Neural progenitor cell (in vitro differentiated cells): ENCODE measurements at regions not wholly inside any gene's neighbourhood (a gene's known extent, or its start where the extent isn't known, plus 50 kb on each side); places are given as distances from the start of the nearest gene placed in this dataset.
"Not testable (repeated sequence)": the region's sequence is repeated elsewhere in the genome, so short reads cannot be mapped to it uniquely, and the experiment has no call there.

ENCODE experiments used
- DNase-seq: peaks from one replicate; pipeline ENCODE4 v3.0.0-alpha.2; 2016; ENCODE audit warnings: low spot score
- H2AFZ ChIP-seq: fragments of 200-600 bp; sonication (generic); replicated peaks from 2 replicates; pipeline ENCODE4 v1.6.1; 2016; ENCODE audit warnings: antibody characterized with exemption
- H3F3A ChIP-seq: fragments of 200-600 bp; sonication (generic); 2 replicates; pipeline ENCODE4 v1.6.1; 2016; ENCODE audit warnings: antibody characterized with exemption, low read depth
- H3K27ac ChIP-seq: fragments of 200-600 bp; sonication (generic); 2 replicates; pipeline ENCODE4 v1.5.1; 2016; ENCODE audit warnings: mild to moderate bottlenecking
- H3K27me3 ChIP-seq: fragments of 200-600 bp; sonication (generic); 2 replicates; pipeline ENCODE4 v1.6.1; 2016; ENCODE audit warnings: mild to moderate bottlenecking, moderate library complexity
- H3K36me3 ChIP-seq: fragments of 200-600 bp; sonication (generic); 2 replicates; pipeline ENCODE4 v1.5.1; 2016
- H3K4me1 ChIP-seq: fragments of 200-600 bp; sonication (generic); 2 replicates; pipeline ENCODE4 v1.6.1; 2016; ENCODE audit warnings: mixed run types
- H3K4me2 ChIP-seq: fragments of 200-600 bp; sonication (generic); 2 replicates; pipeline ENCODE4 v1.6.1; 2016
- H3K4me3 ChIP-seq: fragments of 200-600 bp; sonication (generic); 2 replicates; pipeline ENCODE4 v1.5.1; 2016
- H3K79me2 ChIP-seq: fragments of 200-600 bp; sonication (generic); 2 replicates; pipeline ENCODE4 v1.6.1; 2016; ENCODE audit warnings: low read depth
- H3K9ac ChIP-seq: fragments of 200-600 bp; sonication (generic); 2 replicates; pipeline ENCODE4 v1.6.1; 2016
- H3K9me3 ChIP-seq: fragments of 200-600 bp; sonication (generic); 2 replicates; pipeline ENCODE4 v1.5.1; 2016; ENCODE audit warnings: low read depth
- H4K20me1 ChIP-seq: fragments of 200-600 bp; sonication (generic); 2 replicates; pipeline ENCODE4 v1.6.1; 2016; ENCODE audit warnings: low read depth
- H3K27ac Mint-ChIP-seq: 3 replicates; pipeline ENCODE4 v1.8.0; 2021; ENCODE audit warnings: mixed read lengths
- H3K27me3 Mint-ChIP-seq: 2 replicates; pipeline ENCODE4 v1.8.0; 2022; ENCODE audit warnings: low read depth, mild to moderate bottlenecking, inconsistent platforms, moderate library complexity, mixed read lengths; ENCODE audit not compliant: insufficient read depth
- H3K36me3 Mint-ChIP-seq: 3 replicates; pipeline ENCODE4 v1.8.0; 2021; ENCODE audit warnings: mixed read lengths
- H3K4me1 Mint-ChIP-seq: 3 replicates; pipeline ENCODE4 v1.8.0; 2021; ENCODE audit warnings: mixed read lengths
- H3K4me3 Mint-ChIP-seq: 3 replicates; pipeline ENCODE4 v1.8.0; 2021; ENCODE audit warnings: mild to moderate bottlenecking, moderate library complexity, mixed read lengths
- H3K9me3 Mint-ChIP-seq: 3 replicates; pipeline ENCODE4 v1.8.0; 2020; ENCODE audit warnings: mixed read lengths
- EZH2 ChIP-seq: fragments of 200-600 bp; sonication (generic); IDR thresholded peaks from 2 replicates; pipeline ENCODE4 v1.6.1; 2017; ENCODE audit warnings: antibody characterized with exemption, mild to moderate bottlenecking, moderate library complexity
- EZH2phosphoT487 ChIP-seq: fragments of 200-600 bp; sonication (generic); IDR thresholded peaks from 2 replicates; pipeline ENCODE4 v1.6.1; 2017; ENCODE audit warnings: antibody characterized with exemption
- TF ChIP-seq, protein P1 (sequence below): fragments of 200-600 bp; sonication (generic); IDR thresholded peaks from 2 replicates; pipeline ENCODE4 v1.5.1; 2017; ENCODE audit warnings: antibody characterized with exemption, mild to moderate bottlenecking

DNA sequence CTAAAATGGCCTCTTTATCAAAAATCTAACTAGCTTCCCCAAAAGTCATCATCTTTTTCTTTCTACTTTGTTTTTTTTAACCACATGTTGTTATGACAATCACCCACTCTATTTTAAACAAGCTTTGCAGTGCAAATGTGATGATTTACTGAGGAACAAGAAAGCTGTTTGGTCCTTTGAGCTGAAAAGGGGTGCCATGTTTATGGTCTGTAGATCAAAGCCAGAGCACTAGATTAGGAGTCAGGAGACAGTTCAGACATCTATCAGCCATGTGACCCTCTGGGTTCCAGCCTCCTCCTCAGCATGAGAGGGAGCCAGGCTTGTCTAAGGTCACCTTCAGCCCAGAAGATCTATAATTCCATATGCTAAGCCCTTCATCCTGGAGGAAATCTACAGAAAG, 65.9 kb downstream of the RPL22L1 start:
- DNase-seq = no peak
- Mint-ChIP-seq H3K4me3 (no peak overlapping the region), H3K27me3 (peaks cover 6% of the 10 kb centered on the region), H3K9me3 (peaks cover 6% of the 10 kb centered on the region), H3K36me3 (no peaks in the 10 kb centered on the region), H3K27ac (no peak overlapping the region), H3K4me1 (peaks cover 26% of the 10 kb centered on the region)
- Histone ChIP-seq H3K4me1 (no peaks in the 10 kb centered on the region), H3F3A (no peaks in the 10 kb centered on the region), H4K20me1 (no peaks in the 10 kb centered on the region), H3K9ac (no peak overlapping the region), H3K79me2 (no peaks in the 10 kb centered on the region), H3K27ac (no peak overlapping the region), H3K4me2 (no peak overlapping the region), H3K9me3 (no peaks in the 10 kb centered on the region), H3K4me3 (no peak overlapping the region), H3K27me3 (no peaks in the 10 kb centered on the region), H3K36me3 (no peaks in the 10 kb centered on the region), H2AFZ (no peak overlapping the region)
- TF ChIP-seq EZH2phosphoT487 = no peak
- TF ChIP-seq EZH2 = no peak
- TF ChIP-seq, protein P1, sequence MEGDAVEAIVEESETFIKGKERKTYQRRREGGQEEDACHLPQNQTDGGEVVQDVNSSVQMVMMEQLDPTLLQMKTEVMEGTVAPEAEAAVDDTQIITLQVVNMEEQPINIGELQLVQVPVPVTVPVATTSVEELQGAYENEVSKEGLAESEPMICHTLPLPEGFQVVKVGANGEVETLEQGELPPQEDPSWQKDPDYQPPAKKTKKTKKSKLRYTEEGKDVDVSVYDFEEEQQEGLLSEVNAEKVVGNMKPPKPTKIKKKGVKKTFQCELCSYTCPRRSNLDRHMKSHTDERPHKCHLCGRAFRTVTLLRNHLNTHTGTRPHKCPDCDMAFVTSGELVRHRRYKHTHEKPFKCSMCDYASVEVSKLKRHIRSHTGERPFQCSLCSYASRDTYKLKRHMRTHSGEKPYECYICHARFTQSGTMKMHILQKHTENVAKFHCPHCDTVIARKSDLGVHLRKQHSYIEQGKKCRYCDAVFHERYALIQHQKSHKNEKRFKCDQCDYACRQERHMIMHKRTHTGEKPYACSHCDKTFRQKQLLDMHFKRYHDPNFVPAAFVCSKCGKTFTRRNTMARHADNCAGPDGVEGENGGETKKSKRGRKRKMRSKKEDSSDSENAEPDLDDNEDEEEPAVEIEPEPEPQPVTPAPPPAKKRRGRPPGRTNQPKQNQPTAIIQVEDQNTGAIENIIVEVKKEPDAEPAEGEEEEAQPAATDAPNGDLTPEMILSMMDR = no peak

DNA sequence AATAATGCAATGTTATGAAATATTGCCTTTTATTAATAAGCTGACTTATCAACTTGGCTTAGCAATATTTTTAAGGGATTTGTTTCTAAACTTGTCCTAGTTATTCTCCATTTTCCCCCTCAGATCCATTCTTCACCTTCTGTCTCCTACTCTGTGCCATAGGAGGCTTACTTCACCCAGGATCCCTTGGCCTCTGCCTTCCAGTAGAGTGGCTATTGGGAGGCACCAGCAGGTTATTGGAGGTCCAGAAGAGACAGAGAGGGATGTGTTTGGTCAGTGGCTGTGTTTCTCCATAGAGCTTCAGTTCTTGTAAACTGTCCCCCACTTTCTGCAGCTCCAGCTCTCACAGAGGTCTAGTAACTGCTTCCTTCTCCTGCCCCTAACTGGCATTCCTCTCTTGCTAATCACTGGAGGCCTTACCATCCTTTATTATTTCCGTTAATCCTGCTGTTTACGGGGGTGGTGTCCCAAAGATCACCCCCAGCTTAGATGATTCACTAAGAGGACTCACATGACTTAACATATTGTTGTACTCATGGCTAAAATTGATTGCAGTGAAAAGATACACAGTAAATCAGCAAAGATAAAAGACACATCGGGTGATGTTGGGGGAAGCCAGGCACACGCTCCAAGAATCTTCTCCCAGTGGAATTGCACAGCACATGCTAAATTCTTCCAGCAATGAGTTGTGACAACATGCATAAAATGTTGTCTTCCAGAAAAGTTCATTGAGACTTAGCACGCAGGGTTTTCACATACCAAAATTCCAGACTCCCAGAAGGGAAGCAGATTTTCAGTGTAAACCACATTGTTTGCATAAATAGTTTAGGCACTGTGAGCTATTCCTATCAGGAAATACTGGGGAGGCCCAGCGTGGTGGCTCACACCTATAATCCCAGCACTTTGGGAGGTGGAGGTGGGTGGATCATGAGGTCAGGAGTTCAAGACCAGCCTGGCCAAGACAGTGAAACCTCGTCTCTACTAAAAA, 67.5 kb downstream of the RPL22L1 start:
- no peak for DNase-seq
- no peak for TF ChIP-seq EZH2phosphoT487
- TF ChIP-seq, protein P1 = no peak
- no peak for TF ChIP-seq EZH2
- no peaks in the 10 kb centered on the region for H3F3A ChIP-seq
- peaks cover 6% of the 10 kb centered on the region for H3K27me3 Mint-ChIP-seq
- peaks cover 23% of the 10 kb centered on the region for H3K4me1 Mint-ChIP-seq
- no peaks in the 10 kb centered on the region for H3K4me1 ChIP-seq
- no peaks in the 10 kb centered on the region for H4K20me1 ChIP-seq
- no peaks in the 10 kb centered on the region for H3K36me3 ChIP-seq
- H3K9me3 Mint-ChIP-seq = peaks cover 3% of the 10 kb centered on the region
- H2AFZ ChIP-seq = no peak overlapping the region
- no peak overlapping the region for H3K4me3 Mint-ChIP-seq
- no peak overlapping the region for H3K27ac ChIP-seq
- no peaks in the 10 kb centered on the region for H3K9me3 ChIP-seq
- no peaks in the 10 kb centered on the region for H3K27me3 ChIP-seq
- no peak overlapping the region for H3K9ac ChIP-seq
- no peaks in the 10 kb centered on the region for H3K36me3 Mint-ChIP-seq
- H3K27ac Mint-ChIP-seq = no peak overlapping the region
- no peaks in the 10 kb centered on the region for H3K79me2 ChIP-seq
- no peak overlapping the region for H3K4me3 ChIP-seq
- no peak overlapping the region for H3K4me2 ChIP-seq

DNA sequence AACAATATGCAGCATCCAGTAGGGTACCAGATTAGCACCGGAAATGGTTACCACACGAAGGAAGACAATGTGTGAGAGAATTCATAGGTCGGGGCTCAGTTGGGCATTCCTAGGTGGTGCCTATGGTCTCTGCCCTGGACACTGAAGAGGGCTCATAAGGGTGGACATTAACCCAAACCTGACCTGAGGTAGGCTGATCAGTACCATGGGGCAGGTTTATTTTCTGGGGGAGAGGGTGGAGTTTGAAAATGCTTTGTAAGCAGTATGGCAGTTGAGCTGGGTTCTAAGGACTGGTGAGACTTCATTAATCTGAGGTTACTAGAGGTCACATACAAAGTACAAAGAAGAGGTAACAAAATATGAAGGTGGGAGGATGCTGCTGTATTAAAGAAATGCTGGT, 68.4 kb downstream of the RPL22L1 start:
- Mint-ChIP-seq H3K4me1 (peaks cover 23% of the 10 kb centered on the region), H3K9me3 (no peaks in the 10 kb centered on the region), H3K27ac (no peak overlapping the region), H3K27me3 (peaks cover 6% of the 10 kb centered on the region), H3K4me3 (no peak overlapping the region), H3K36me3 (no peaks in the 10 kb centered on the region)
- TF ChIP-seq, protein P1 = no peak
- TF ChIP-seq EZH2 (no peak), EZH2phosphoT487 (no peak)
- Histone ChIP-seq H3K4me1 (no peaks in the 10 kb centered on the region), H4K20me1 (no peaks in the 10 kb centered on the region), H3K9me3 (no peaks in the 10 kb centered on the region), H3K79me2 (no peaks in the 10 kb centered on the region), H3K4me3 (no peak overlapping the region), H3K9ac (no peak overlapping the region), H3K4me2 (no peak overlapping the region), H3F3A (no peaks in the 10 kb centered on the region), H2AFZ (no peak overlapping the region), H3K27ac (no peak overlapping the region), H3K27me3 (no peaks in the 10 kb centered on the region), H3K36me3 (no peaks in the 10 kb centered on the region)
- DNase-seq = no peak

DNA sequence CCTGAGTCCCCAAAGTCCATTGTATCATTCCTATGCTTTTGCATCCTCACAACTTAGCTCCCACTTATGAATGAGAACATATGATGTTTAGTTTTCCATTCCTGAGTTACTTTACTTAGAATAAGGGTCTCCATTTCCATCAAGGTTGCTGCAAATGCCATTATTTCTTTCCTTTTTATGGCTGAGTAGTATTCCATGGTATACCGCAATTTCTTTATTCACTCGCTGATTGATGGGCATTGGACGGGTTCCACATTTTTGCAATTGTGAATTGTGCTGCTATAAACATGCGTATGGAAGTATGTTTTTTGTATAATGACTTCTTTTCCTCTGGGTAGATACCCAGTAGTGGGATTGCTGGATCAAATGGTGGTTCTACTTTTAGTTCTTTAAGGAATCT, 69.7 kb downstream of the RPL22L1 start:
- not testable (repeated sequence) for H2AFZ ChIP-seq, H4K20me1 ChIP-seq, H3K4me3 ChIP-seq, H3K4me3 Mint-ChIP-seq, H3F3A ChIP-seq, H3K9me3 Mint-ChIP-seq, H3K9ac ChIP-seq, H3K4me2 ChIP-seq, H3K4me1 ChIP-seq, H3K9me3 ChIP-seq, H3K27ac Mint-ChIP-seq, H3K79me2 ChIP-seq, H3K27me3 Mint-ChIP-seq, DNase-seq, H3K36me3 Mint-ChIP-seq, H3K27ac ChIP-seq, H3K27me3 ChIP-seq, H3K36me3 ChIP-seq
- peaks cover 23% of the 10 kb centered on the region for H3K4me1 Mint-ChIP-seq
